SU-DHL-6 (cell line): ENCODE measurements at regions not wholly inside any gene's neighbourhood (a gene's known extent, or its start where the extent isn't known, plus 50 kb on each side); places are given as distances from the start of the nearest gene placed in this dataset.

Experiments
- H2AFZ ChIP-seq: fragments of 200-600 bp; sonication (generic); 2 replicates; pipeline ENCODE4 v1.6.1; 2014; ENCODE audit warnings: low read depth, mild to moderate bottlenecking, moderate library complexity, mixed read lengths, antibody characterized with exemption, low read length; ENCODE audit not compliant: severe bottlenecking
- H3F3A ChIP-seq: fragments of 200-600 bp; shearing (Covaris generic); 2 replicates; pipeline ENCODE4 v1.6.0; 2016; ENCODE audit warnings: antibody characterized with exemption, mild to moderate bottlenecking; ENCODE audit not compliant: insufficient read depth
- H3K27ac ChIP-seq: fragments of 200-600 bp; sonication (generic); 2 replicates; pipeline ENCODE4 v1.5.1; 2016; ENCODE audit warnings: low read depth, mild to moderate bottlenecking, low read length, moderate library complexity, mixed read lengths
- H3K27me3 ChIP-seq: fragments of 200-600 bp; sonication (generic), shearing (Covaris generic); 2 replicates; pipeline ENCODE4 v1.6.0; 2014; ENCODE audit warnings: mild to moderate bottlenecking, low read length
- H3K36me3 ChIP-seq: fragments of 200-600 bp; sonication (generic); 2 replicates; pipeline ENCODE4 v1.6.1; 2014; ENCODE audit warnings: mild to moderate bottlenecking, low read length, mixed read lengths
- H3K4me2 ChIP-seq: fragments of 300-600, 200-600 bp; shearing (Covaris generic), sonication (generic); 2 replicates; pipeline ENCODE4 v1.6.0; 2014; ENCODE audit warnings: low read length, low read depth, mild to moderate bottlenecking; ENCODE audit not compliant: poor library complexity, severe bottlenecking
- H3K4me3 ChIP-seq: fragments of 200-600 bp; sonication (generic); 2 replicates; pipeline ENCODE4 v1.5.1; 2014; ENCODE audit warnings: antibody characterized with exemption, low read length, mild to moderate bottlenecking, mixed read lengths; ENCODE audit not compliant: insufficient read depth, poor library complexity, severe bottlenecking
- H3K79me2 ChIP-seq: fragments of 200-600 bp; sonication (generic); 2 replicates; pipeline ENCODE4 v1.6.1; 2014; ENCODE audit warnings: mild to moderate bottlenecking, low read length, moderate library complexity; ENCODE audit not compliant: insufficient read depth
- H3K9ac ChIP-seq: fragments of 200-600 bp; sonication (generic); 2 replicates; pipeline ENCODE4 v1.7.0; 2014; ENCODE audit warnings: mild to moderate bottlenecking, low read length
- H3K9me2 ChIP-seq: fragments of 200-600 bp; sonication (generic); replicated peaks from 2 replicates; pipeline ENCODE4 v1.6.1; 2014; ENCODE audit warnings: low read length; ENCODE audit not compliant: insufficient read depth
- H3K9me3 ChIP-seq: fragments of 200-600 bp; sonication (generic); 2 replicates; pipeline ENCODE4 v1.6.1; 2014; ENCODE audit warnings: low read length, mixed read lengths; ENCODE audit not compliant: insufficient read depth
- H4K20me1 ChIP-seq: fragments of 200-600 bp; sonication (generic); 2 replicates; pipeline ENCODE4 v1.6.1; 2014; ENCODE audit warnings: low read depth, mild to moderate bottlenecking, antibody characterized with exemption, low read length, moderate library complexity, mixed read lengths
- CTCF ChIP-seq: fragments of 200-600 bp; sonication (generic); IDR thresholded peaks from one replicate; pipeline ENCODE4 v1.5.1; 2017; ENCODE audit warnings: antibody characterized with exemption, mild to moderate bottlenecking, low read length, moderate library complexity; ENCODE audit not compliant: insufficient read depth, poor library complexity, severe bottlenecking
- EZH2phosphoT487 ChIP-seq: fragments of 200-600 bp; sonication (generic), shearing (Covaris generic); conservative IDR thresholded peaks from 2 replicates; pipeline ENCODE4 v1.6.1; 2018; ENCODE audit warnings: mild to moderate bottlenecking, antibody characterized with exemption, low read length, moderate library complexity, mixed read lengths

GRCh38 chr6:156497618-156498017, 279.6 kb upstream of the ARID1B start:
- Histone ChIP-seq H3K4me3 (no peak overlapping the region), H3K36me3 (no peaks in the 10 kb centered on the region), H4K20me1 (no peaks in the 10 kb centered on the region), H3K79me2 (no peaks in the 10 kb centered on the region), H3K9me3 (no peaks in the 10 kb centered on the region), H3K9ac (no peak overlapping the region), H2AFZ (no peak overlapping the region), H3F3A (no peaks in the 10 kb centered on the region), H3K9me2 (no peaks in the 10 kb centered on the region), H3K27ac (no peak overlapping the region), H3K27me3 (no peaks in the 10 kb centered on the region), H3K4me2 (no peak overlapping the region)
- TF ChIP-seq EZH2phosphoT487 (no peak), CTCF (no peak)

DNA sequence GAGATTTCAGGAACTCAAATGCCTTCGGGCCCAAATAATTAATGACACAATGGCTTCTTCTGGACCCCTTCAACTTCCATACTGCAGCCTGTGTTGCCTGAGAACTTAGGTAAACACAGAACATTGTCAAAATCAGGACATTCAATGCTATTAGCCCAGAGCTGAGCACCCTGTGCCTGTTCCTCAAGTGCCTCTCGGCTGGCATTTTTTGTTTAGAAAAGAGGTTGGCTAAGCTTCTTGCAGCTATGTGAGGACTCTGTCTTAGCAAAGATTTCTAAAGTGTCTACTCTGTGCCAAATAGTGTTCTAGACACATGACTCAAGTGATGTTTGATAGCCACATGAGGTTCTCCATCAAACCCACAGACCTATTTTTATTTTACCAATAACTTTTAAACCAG, 289.3 kb upstream of the ARID1B start:
- Histone ChIP-seq H3K9ac (no peak overlapping the region), H3K79me2 (no peaks in the 10 kb centered on the region), H3K4me3 (no peak overlapping the region), H3K9me3 (peaks cover 18% of the 10 kb centered on the region; the same call in 1 of the 2 replicates), H3K27ac (no peak overlapping the region), H4K20me1 (no peaks in the 10 kb centered on the region), H3K27me3 (no peaks in the 10 kb centered on the region), H2AFZ (no peak overlapping the region), H3K4me2 (no peak overlapping the region), H3K9me2 (no peaks in the 10 kb centered on the region), H3F3A (no peaks in the 10 kb centered on the region), H3K36me3 (peaks cover 3% of the 10 kb centered on the region; the same call in 1 of the 2 replicates)
- TF ChIP-seq CTCF = no peak
- no peak for TF ChIP-seq EZH2phosphoT487

GRCh38 chr6:156485150-156485549, 292.0 kb upstream of the ARID1B start:
- no peaks in the 10 kb centered on the region for H3F3A ChIP-seq

More at GRCh38 chr6:156485150-156485549, 292.0 kb upstream of the ARID1B start:
- no peak overlapping the region for H3K4me2 ChIP-seq
- H3K9me2 ChIP-seq = no peaks in the 10 kb centered on the region
- H3K4me3 ChIP-seq = no peak overlapping the region
- no peak overlapping the region for H2AFZ ChIP-seq
- no peaks in the 10 kb centered on the region for H3K79me2 ChIP-seq
- no peaks in the 10 kb centered on the region for H4K20me1 ChIP-seq
- peaks cover 3% of the 10 kb centered on the region; the same call in 1 of the 2 replicates for H3K36me3 ChIP-seq
- H3K27ac ChIP-seq = no peak overlapping the region
- no peaks in the 10 kb centered on the region for H3K27me3 ChIP-seq
- no peak for TF ChIP-seq CTCF
- no peak for TF ChIP-seq EZH2phosphoT487
- H3K9me3 ChIP-seq = peaks cover 15% of the 10 kb centered on the region; the same call in 1 of the 2 replicates
- no peak overlapping the region for H3K9ac ChIP-seq
